ENCODE measurements at regions not wholly inside any gene's neighbourhood (a gene's known extent, or its start where the extent isn't known, plus 50 kb on each side); places are given as distances from the start of the nearest gene placed in this dataset.
"Not testable (repeated sequence)": the region's sequence is repeated elsewhere in the genome, so short reads cannot be mapped to it uniquely, and the experiment has no call there.

DNA sequence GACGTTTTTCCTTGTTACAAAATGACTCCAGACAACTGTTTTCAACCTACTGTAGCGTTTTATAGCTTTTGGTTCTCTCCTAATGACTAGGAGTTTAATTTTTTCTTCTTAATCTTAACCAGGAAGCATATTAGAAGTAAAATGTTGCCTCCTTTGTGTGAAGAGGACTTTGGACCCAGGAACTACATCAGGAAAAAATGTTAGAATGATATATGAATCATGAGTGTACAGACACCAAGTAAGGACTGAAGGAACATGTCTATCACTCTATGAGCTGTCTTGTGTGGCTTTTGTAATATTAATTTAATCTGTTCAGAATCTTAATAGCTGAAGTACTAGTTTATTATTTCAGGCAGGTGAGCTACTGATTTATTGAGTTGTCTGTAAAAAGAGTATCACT lies 71.0 kb upstream of the MARCKS start:
- Histone ChIP-seq H3K4me3 (replicated peaks; ENCODE audit: insufficient read depth, low read length) (no peak overlapping the region), H3K27ac (replicated peaks) (no peak overlapping the region), H3K27me3 (ENCODE audit: insufficient read depth, poor library complexity, severe bottlenecking) (no peaks in the 10 kb centered on the region)
- DNase-seq (ENCODE audit: low read depth in 1 of 2, low spot score in 1 of 2), result no peak
- TF ChIP-seq, protein P1, sequence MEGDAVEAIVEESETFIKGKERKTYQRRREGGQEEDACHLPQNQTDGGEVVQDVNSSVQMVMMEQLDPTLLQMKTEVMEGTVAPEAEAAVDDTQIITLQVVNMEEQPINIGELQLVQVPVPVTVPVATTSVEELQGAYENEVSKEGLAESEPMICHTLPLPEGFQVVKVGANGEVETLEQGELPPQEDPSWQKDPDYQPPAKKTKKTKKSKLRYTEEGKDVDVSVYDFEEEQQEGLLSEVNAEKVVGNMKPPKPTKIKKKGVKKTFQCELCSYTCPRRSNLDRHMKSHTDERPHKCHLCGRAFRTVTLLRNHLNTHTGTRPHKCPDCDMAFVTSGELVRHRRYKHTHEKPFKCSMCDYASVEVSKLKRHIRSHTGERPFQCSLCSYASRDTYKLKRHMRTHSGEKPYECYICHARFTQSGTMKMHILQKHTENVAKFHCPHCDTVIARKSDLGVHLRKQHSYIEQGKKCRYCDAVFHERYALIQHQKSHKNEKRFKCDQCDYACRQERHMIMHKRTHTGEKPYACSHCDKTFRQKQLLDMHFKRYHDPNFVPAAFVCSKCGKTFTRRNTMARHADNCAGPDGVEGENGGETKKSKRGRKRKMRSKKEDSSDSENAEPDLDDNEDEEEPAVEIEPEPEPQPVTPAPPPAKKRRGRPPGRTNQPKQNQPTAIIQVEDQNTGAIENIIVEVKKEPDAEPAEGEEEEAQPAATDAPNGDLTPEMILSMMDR (IDR thresholded peaks at IDR 0.05; ENCODE audit: insufficient read depth, low read length), result no peak
- TF ChIP-seq SPI1 (IDR thresholded peaks at IDR 0.05; ENCODE audit: borderline replicate concordance, low read depth), result no peak
- TF ChIP-seq, protein P2, sequence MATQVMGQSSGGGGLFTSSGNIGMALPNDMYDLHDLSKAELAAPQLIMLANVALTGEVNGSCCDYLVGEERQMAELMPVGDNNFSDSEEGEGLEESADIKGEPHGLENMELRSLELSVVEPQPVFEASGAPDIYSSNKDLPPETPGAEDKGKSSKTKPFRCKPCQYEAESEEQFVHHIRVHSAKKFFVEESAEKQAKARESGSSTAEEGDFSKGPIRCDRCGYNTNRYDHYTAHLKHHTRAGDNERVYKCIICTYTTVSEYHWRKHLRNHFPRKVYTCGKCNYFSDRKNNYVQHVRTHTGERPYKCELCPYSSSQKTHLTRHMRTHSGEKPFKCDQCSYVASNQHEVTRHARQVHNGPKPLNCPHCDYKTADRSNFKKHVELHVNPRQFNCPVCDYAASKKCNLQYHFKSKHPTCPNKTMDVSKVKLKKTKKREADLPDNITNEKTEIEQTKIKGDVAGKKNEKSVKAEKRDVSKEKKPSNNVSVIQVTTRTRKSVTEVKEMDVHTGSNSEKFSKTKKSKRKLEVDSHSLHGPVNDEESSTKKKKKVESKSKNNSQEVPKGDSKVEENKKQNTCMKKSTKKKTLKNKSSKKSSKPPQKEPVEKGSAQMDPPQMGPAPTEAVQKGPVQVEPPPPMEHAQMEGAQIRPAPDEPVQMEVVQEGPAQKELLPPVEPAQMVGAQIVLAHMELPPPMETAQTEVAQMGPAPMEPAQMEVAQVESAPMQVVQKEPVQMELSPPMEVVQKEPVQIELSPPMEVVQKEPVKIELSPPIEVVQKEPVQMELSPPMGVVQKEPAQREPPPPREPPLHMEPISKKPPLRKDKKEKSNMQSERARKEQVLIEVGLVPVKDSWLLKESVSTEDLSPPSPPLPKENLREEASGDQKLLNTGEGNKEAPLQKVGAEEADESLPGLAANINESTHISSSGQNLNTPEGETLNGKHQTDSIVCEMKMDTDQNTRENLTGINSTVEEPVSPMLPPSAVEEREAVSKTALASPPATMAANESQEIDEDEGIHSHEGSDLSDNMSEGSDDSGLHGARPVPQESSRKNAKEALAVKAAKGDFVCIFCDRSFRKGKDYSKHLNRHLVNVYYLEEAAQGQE (IDR thresholded peaks at IDR 0.05; ENCODE audit: insufficient replicate concordance, low read depth), result no peak
- TF ChIP-seq POLR2AphosphoS5 (IDR thresholded peaks at IDR 0.05; ENCODE audit: low read depth), result no peak
- TF ChIP-seq GABPA (IDR thresholded peaks at IDR 0.05; ENCODE audit: low read depth), result no peak

DNA sequence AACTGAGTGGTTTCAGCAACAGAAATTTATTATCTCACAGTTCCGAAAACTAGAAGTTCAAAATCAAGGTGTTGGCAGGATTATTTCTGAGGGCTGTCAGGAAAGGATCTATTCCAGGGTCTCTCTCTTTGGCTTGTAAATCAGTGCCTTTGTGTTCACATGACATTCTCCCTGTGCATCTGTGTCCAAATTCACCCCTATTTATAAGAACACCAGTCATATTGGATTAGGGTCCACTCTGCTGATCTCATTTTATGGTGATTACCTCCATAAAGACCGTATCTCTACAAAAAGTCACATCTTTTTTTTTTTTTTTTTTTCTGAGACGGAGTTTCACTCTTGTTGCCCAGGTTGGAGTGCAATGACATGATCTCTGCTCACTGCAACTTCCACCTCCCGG lies 68.6 kb upstream of the MARCKS start:
- TF ChIP-seq GABPA (IDR thresholded peaks at IDR 0.05; ENCODE audit: low read depth), result no peak
- TF ChIP-seq, protein P1 (IDR thresholded peaks at IDR 0.05; ENCODE audit: insufficient read depth, low read length), result no peak
- no peak for TF ChIP-seq POLR2AphosphoS5 (IDR thresholded peaks at IDR 0.05; ENCODE audit: low read depth)
- TF ChIP-seq, protein P2 (IDR thresholded peaks at IDR 0.05; ENCODE audit: insufficient replicate concordance, low read depth), result no peak
- TF ChIP-seq SPI1 (IDR thresholded peaks at IDR 0.05; ENCODE audit: borderline replicate concordance, low read depth), result no peak
- no peak overlapping the region for H3K27ac ChIP-seq (replicated peaks)
- no peak for DNase-seq (ENCODE audit: low read depth in 1 of 2, low spot score in 1 of 2)

DNA sequence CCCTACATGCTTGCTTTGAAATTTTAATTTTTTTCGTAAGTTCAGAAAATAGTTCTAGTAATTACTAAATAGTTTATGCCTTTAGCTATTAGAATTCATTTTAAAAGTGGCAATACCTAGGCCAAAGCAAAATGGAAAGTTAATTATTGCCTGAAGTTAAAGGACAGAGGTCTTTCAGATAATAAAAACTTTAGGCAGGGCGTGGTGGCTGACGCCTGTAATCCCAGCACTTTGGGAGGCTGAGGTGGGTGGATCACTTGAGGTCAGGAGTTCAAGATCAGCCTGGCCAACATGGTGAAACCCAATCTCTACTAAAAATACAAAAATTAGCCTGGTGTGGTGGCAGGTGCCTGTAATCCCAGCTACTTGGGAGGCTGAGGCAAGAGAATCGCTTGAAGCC lies 65.9 kb upstream of the MARCKS start:
- not testable (repeated sequence) for H3K27me3 ChIP-seq (ENCODE audit: insufficient read depth, poor library complexity, severe bottlenecking); H3K4me3 ChIP-seq (replicated peaks; ENCODE audit: insufficient read depth, low read length); H3K27ac ChIP-seq (replicated peaks); DNase-seq (ENCODE audit: low read depth in 1 of 2, low spot score in 1 of 2)

More for the DNA sequence above, 68.6 kb upstream of the MARCKS start:
- Histone ChIP-seq H3K4me3 (replicated peaks; ENCODE audit: insufficient read depth, low read length) (no peak overlapping the region), H3K27me3 (ENCODE audit: insufficient read depth, poor library complexity, severe bottlenecking) (no peaks in the 10 kb centered on the region)

DNA sequence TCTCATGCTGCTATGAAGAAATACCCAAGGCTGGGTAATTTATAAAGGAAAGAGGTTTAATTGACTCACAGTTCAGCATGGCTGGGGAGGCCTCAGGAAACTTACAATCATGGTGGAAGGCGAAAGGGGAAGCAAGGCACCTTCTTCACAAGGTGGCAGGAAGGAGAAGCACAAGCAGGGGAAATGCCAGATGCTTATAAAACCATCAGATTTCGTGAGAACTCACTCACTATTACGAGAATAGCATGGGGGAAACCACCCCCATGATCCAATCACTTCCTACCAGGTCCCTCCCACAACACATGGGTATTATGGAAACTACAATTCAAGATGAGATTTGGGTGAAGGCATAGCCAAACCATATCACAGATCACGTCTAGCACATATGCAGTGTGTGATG lies 61.8 kb upstream of the MARCKS start:
- not testable (repeated sequence) for H3K4me3 ChIP-seq (replicated peaks; ENCODE audit: insufficient read depth, low read length); H3K27ac ChIP-seq (replicated peaks); H3K27me3 ChIP-seq (ENCODE audit: insufficient read depth, poor library complexity, severe bottlenecking)
- DNase-seq (ENCODE audit: low read depth in 1 of 2, low spot score in 1 of 2), result peak in 1 of 2 experiments; percentile 27

DNA sequence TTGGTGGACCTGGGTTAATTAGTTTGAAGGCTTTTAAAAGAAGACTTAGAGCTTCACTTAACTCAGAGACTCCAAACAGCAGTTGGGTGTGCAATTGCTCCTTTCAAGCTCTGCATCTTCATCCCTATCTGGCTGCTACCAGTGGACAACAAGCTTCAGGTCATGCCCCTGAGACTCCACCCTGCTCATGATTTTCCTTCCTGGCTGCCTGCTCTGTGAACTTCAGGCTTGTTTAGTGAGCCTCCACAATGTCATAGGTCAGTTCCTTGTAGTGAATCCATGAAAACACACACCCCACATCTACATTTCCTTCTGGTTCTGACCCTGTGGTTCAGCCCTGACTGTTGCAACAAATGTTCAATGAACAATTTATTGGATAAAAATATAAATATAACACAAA lies 61.1 kb upstream of the MARCKS start:
- no peaks in the 10 kb centered on the region for H3K27me3 ChIP-seq (ENCODE audit: insufficient read depth, poor library complexity, severe bottlenecking)
- no peak for DNase-seq (ENCODE audit: low read depth in 1 of 2, low spot score in 1 of 2)
- TF ChIP-seq, protein P2 (IDR thresholded peaks at IDR 0.05; ENCODE audit: insufficient replicate concordance, low read depth), result no peak
- TF ChIP-seq GABPA (IDR thresholded peaks at IDR 0.05; ENCODE audit: low read depth), result no peak
- TF ChIP-seq POLR2AphosphoS5 (IDR thresholded peaks at IDR 0.05; ENCODE audit: low read depth), result no peak
- TF ChIP-seq, protein P1 (IDR thresholded peaks at IDR 0.05; ENCODE audit: insufficient read depth, low read length), result no peak
- TF ChIP-seq SPI1 (IDR thresholded peaks at IDR 0.05; ENCODE audit: borderline replicate concordance, low read depth), result no peak
- H3K27ac ChIP-seq (replicated peaks), result no peak overlapping the region
- no peak overlapping the region for H3K4me3 ChIP-seq (replicated peaks; ENCODE audit: insufficient read depth, low read length)
